GM12878 (cell line): ENCODE measurements at regions not wholly inside any gene's neighbourhood (a gene's known extent, or its start where the extent isn't known, plus 50 kb on each side); places are given as distances from the start of the nearest gene placed in this dataset.

Experiments
- ATAC-seq: fragments of 200-7000 bp; cut with Tn5 transposase; 3 replicates; pipeline ENCODE4 v1.9.1; 2020; ENCODE audit warnings: mild to moderate bottlenecking, moderate library complexity
- BruUV-seq: library from RNA; stranded (reverse); fragments of 400-500 nt; replicated peaks from 2 replicates; lab custom pipeline; 2021; lab: Mats Ljungman, UMichigan
- CTCF ChIA-PET: fragments of 300-600 bp; sonication (Branson Sonifier 250); formaldehyde crosslinking; extraction: SDS; loops from one replicate; lab custom pipeline; 2021; ENCODE audit warnings: inconsistent platforms; lab: Yijun Ruan, JAX
- POLR2A ChIA-PET: fragments of 350-600 bp; formaldehyde crosslinking; extraction: SDS; loops from one replicate; lab custom pipeline; 2021; ENCODE audit warnings: inconsistent platforms; lab: Charles Lee
- RAD21 ChIA-PET: fragments of 300-600 bp; sonication (Branson Sonifier 250); formaldehyde crosslinking; loops from one replicate; lab custom pipeline; 2023; ENCODE audit warnings: antibody characterized with exemption; ENCODE audit not compliant: unreplicated experiment; lab: Charles Lee
- SMC1A ChIA-PET: fragments of 300-600 bp; sonication (Branson Sonifier 250); formaldehyde crosslinking; loops from one replicate; lab custom pipeline; 2023; ENCODE audit not compliant: unreplicated experiment, uncharacterized antibody; lab: Charles Lee
- DNase-seq: peaks from one replicate; pipeline ENCODE4 v3.0.0-alpha.2; 2011; ENCODE audit warnings: low read depth, low spot score
- FAIRE-seq: peaks from 3 replicates; lab custom pipeline; 2011; peaks lifted over from hg19 to GRCh38; lab: Jason Lieb, UNC
- H2AFZ ChIP-seq: 2 replicates; pipeline ENCODE4 v1.6.0; 2011; ENCODE audit warnings: low read depth, low read length, control low read depth; ENCODE audit not compliant: control insufficient read depth
- H3K27ac ChIP-seq: 2 replicates; pipeline ENCODE4 v1.5.1; 2011; ENCODE audit warnings: control low read depth; ENCODE audit not compliant: control insufficient read depth, insufficient read depth
- H3K27me3 ChIP-seq, 2 experiments: replicated peaks in 1 of 2; 2 replicates each; pipeline versions ENCODE4 v1.6.0 to v1.6.1; 2011; ENCODE audit warnings: low read length in 1 of 2; ENCODE audit not compliant: control insufficient read depth in 2 of 2, insufficient read depth in 2 of 2
- H3K36me3 ChIP-seq, 2 experiments: 2 replicates each; pipeline ENCODE4 v1.5.1; 2011; ENCODE audit warnings: low read length in 1 of 2; ENCODE audit not compliant: control insufficient read depth in 2 of 2, insufficient read depth in 2 of 2
- H3K4me1 ChIP-seq: 2 replicates; pipeline ENCODE4 v1.6.1; 2011; ENCODE audit warnings: mild to moderate bottlenecking, low read length, moderate library complexity, mixed read lengths; ENCODE audit not compliant: control insufficient read depth, insufficient read depth
- H3K4me2 ChIP-seq: 2 replicates; pipeline ENCODE4 v1.6.0; 2011; ENCODE audit warnings: control low read depth; ENCODE audit not compliant: control insufficient read depth, insufficient read depth
- H3K4me3 ChIP-seq: fragments of 200-600 bp; sonication (generic); 2 replicates; pipeline ENCODE4 v1.5.1; 2016
- H3K79me2 ChIP-seq: 2 replicates; pipeline ENCODE4 v1.6.0; 2011; ENCODE audit warnings: low read length; ENCODE audit not compliant: control insufficient read depth, insufficient read depth
- H3K9ac ChIP-seq: 2 replicates; pipeline ENCODE4 v1.8.0; 2011; ENCODE audit warnings: low read length, control low read depth, mixed read lengths; ENCODE audit not compliant: control insufficient read depth, insufficient read depth
- H3K9me3 ChIP-seq: replicated peaks from 3 replicates; pipeline ENCODE4 v1.5.1; 2011; ENCODE audit warnings: mild to moderate bottlenecking, low read length; ENCODE audit not compliant: control insufficient read depth, insufficient read depth
- H4K20me1 ChIP-seq: 2 replicates; pipeline ENCODE4 v1.6.0; 2011; ENCODE audit not compliant: control insufficient read depth, insufficient read depth
- E2F4 ChIP-seq: IDR thresholded peaks from 2 replicates; pipeline ENCODE4 v1.6.1; 2012; ENCODE audit warnings: low read depth, low read length, improper control_type of control experiment
- E4F1 ChIP-seq: fragments of 450-650 bp; IDR thresholded peaks from 2 replicates; pipeline ENCODE4 v1.6.1; 2018; ENCODE audit warnings: borderline replicate concordance, mild to moderate bottlenecking; ENCODE audit not compliant: partially characterized antibody
- EED ChIP-seq: sonication (generic); IDR thresholded peaks from 2 replicates; pipeline ENCODE4 v1.6.1; 2016; ENCODE audit warnings: antibody characterized with exemption, low read depth
- HCFC1 ChIP-seq: fragments of 150-350 bp; IDR thresholded peaks from 2 replicates; pipeline ENCODE4 v1.6.1; 2014; ENCODE audit warnings: low read length
- MYC ChIP-seq: IDR thresholded peaks from 2 replicates; pipeline ENCODE4 v1.6.1; 2011; ENCODE audit warnings: mild to moderate bottlenecking, low read length, moderate library complexity, inconsistent platforms; ENCODE audit not compliant: insufficient read depth, insufficient replicate concordance, insufficient read length, severe bottlenecking
- RAD21 ChIP-seq: IDR thresholded peaks from 2 replicates; pipeline ENCODE4 v1.6.1; 2011; ENCODE audit warnings: mild to moderate bottlenecking, low read depth, low read length, moderate library complexity; ENCODE audit not compliant: insufficient read depth
- RCOR1 ChIP-seq: conservative IDR thresholded peaks from 2 replicates; pipeline ENCODE4 v1.6.1; 2012; ENCODE audit warnings: low read depth, low read length, improper control_type of control experiment
- WGBS: methylation state at CpG from one replicate; pipeline ENCODE4 v1.1.6; 2016; ENCODE audit warnings: low lambda C conversion rate; ENCODE audit not compliant: insufficient replicate concordance, insufficient coverage; ENCODE audit errors: missing lambda C conversion rate; 5-methylcytosine and 5-hydroxymethylcytosine counted together
- in situ Hi-C: fragments of 300-500 bp; cut with MboI; formaldehyde crosslinking; loops from 9 replicates; pipeline ENCODE4 v1.14.3; 2018; ENCODE audit warnings: mixed read lengths
- intact Hi-C: fragments of 100-400 bp; cut with micrococcal nuclease; formaldehyde crosslinking; loops from one replicate; pipeline ENCODE4 v1.14.2; 2022; ENCODE audit not compliant: unreplicated experiment
- TF ChIP-seq, protein P1 (sequence below): IDR thresholded peaks from 2 replicates; pipeline ENCODE4 v1.6.1; 2012; ENCODE audit warnings: low read depth, low read length, improper control_type of control experiment
- TF ChIP-seq, protein P2 (sequence below): fragments of 450-650 bp; formaldehyde crosslinking; IDR thresholded peaks from 2 replicates; pipeline ENCODE4 v1.5.0; 2022; ENCODE audit warnings: mild to moderate bottlenecking, missing genetic modification characterization
- TF ChIP-seq, protein P3 (sequence below): fragments of 450-650 bp; IDR thresholded peaks from 2 replicates; pipeline ENCODE4 v1.6.1; 2017; ENCODE audit warnings: low read depth, mild to moderate bottlenecking, moderate library complexity

- Histone ChIP-seq H3K4me2 (no peak overlapping the region), H3K27ac (no peak overlapping the region), H3K36me3 (no peaks in the 10 kb centered on the region), H3K79me2 (no peaks in the 10 kb centered on the region), H2AFZ (no peak overlapping the region), H3K4me1 (no peaks in the 10 kb centered on the region), H3K27me3 (no peaks in the 10 kb centered on the region), H4K20me1 (no peaks in the 10 kb centered on the region), H3K9me3 (no peaks in the 10 kb centered on the region; the same call in 2 of the 3 replicates), H3K9ac (no peak overlapping the region), H3K4me3 (no peak overlapping the region)
- no peak for TF ChIP-seq MYC
- TF ChIP-seq RAD21: no peak
- TF ChIP-seq E2F4: no peak
- no peak for TF ChIP-seq RCOR1
- TF ChIP-seq E4F1: no peak
- TF ChIP-seq HCFC1: no peak
- TF ChIP-seq, protein P1, sequence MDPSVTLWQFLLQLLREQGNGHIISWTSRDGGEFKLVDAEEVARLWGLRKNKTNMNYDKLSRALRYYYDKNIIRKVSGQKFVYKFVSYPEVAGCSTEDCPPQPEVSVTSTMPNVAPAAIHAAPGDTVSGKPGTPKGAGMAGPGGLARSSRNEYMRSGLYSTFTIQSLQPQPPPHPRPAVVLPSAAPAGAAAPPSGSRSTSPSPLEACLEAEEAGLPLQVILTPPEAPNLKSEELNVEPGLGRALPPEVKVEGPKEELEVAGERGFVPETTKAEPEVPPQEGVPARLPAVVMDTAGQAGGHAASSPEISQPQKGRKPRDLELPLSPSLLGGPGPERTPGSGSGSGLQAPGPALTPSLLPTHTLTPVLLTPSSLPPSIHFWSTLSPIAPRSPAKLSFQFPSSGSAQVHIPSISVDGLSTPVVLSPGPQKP: no peak
- TF ChIP-seq, protein P2, sequence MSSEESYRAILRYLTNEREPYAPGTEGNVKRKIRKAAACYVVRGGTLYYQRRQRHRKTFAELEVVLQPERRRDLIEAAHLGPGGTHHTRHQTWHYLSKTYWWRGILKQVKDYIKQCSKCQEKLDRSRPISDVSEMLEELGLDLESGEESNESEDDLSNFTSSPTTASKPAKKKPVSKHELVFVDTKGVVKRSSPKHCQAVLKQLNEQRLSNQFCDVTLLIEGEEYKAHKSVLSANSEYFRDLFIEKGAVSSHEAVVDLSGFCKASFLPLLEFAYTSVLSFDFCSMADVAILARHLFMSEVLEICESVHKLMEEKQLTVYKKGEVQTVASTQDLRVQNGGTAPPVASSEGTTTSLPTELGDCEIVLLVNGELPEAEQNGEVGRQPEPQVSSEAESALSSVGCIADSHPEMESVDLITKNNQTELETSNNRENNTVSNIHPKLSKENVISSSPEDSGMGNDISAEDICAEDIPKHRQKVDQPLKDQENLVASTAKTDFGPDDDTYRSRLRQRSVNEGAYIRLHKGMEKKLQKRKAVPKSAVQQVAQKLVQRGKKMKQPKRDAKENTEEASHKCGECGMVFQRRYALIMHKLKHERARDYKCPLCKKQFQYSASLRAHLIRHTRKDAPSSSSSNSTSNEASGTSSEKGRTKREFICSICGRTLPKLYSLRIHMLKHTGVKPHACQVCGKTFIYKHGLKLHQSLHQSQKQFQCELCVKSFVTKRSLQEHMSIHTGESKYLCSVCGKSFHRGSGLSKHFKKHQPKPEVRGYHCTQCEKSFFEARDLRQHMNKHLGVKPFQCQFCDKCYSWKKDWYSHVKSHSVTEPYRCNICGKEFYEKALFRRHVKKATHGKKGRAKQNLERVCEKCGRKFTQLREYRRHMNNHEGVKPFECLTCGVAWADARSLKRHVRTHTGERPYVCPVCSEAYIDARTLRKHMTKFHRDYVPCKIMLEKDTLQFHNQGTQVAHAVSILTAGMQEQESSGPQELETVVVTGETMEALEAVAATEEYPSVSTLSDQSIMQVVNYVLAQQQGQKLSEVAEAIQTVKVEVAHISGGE: no peak
- TF ChIP-seq, protein P3, sequence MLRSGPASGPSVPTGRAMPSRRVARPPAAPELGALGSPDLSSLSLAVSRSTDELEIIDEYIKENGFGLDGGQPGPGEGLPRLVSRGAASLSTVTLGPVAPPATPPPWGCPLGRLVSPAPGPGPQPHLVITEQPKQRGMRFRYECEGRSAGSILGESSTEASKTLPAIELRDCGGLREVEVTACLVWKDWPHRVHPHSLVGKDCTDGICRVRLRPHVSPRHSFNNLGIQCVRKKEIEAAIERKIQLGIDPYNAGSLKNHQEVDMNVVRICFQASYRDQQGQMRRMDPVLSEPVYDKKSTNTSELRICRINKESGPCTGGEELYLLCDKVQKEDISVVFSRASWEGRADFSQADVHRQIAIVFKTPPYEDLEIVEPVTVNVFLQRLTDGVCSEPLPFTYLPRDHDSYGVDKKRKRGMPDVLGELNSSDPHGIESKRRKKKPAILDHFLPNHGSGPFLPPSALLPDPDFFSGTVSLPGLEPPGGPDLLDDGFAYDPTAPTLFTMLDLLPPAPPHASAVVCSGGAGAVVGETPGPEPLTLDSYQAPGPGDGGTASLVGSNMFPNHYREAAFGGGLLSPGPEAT: no peak
- no peak for TF ChIP-seq EED
- FAIRE-seq: no peak
- ChIA-PET RAD21 (no interaction called here), POLR2A (no interaction called here), CTCF (interaction anchor here (0.7 kb wide), 1 partner anchor 70 kb away, joined by 3 read pairs; no protein-coding TSS in a partner anchor), SMC1A (no interaction called here)
- no peak for DNase-seq
- intact Hi-C loops: no loop called here
- 39% methylated on average over 2 of the region's 2 CpGs for whole genome bisulfite sequencing
- in situ Hi-C loops: no loop called here
- BruUV-seq: no TSS peak
- ATAC-seq: no peak
These were observed 50.3 kb upstream of the TRIM9 start for GRCh38 chr14:51145246-51145645.
